Astrocyte (in vitro differentiated cells and primary cell): ENCODE measurements at regions not wholly inside any gene's neighbourhood (a gene's known extent, or its start where the extent isn't known, plus 50 kb on each side); places are given as distances from the start of the nearest gene placed in this dataset.

Experiments used
- DNase-seq: peaks from one replicate; pipeline ENCODE4 v3.0.0-alpha.2; 2010; ENCODE audit warnings: low read depth
- FAIRE-seq: peaks from 2 replicates; lab custom pipeline; 2011; peaks lifted over from hg19 to GRCh38; lab: Jason Lieb, UNC
- H2AFZ ChIP-seq: 2 replicates; pipeline ENCODE4 v1.6.0; 2012; ENCODE audit warnings: low read depth, low read length, inconsistent platforms
- H3K27ac ChIP-seq: 2 replicates; pipeline ENCODE4 v1.5.1; 2011; ENCODE audit warnings: low read depth, low read length, inconsistent platforms
- H3K27me3 ChIP-seq: 2 replicates; pipeline ENCODE4 v1.6.0; 2011; ENCODE audit warnings: low read length, inconsistent platforms; ENCODE audit not compliant: insufficient read depth
- H3K36me3 ChIP-seq: 2 replicates; pipeline ENCODE4 v1.5.1; 2011; ENCODE audit warnings: low read length, inconsistent platforms; ENCODE audit not compliant: insufficient read depth
- H3K4me1 ChIP-seq: 2 replicates; pipeline ENCODE4 v1.5.1; 2011; ENCODE audit warnings: low read length, inconsistent platforms; ENCODE audit not compliant: insufficient read depth
- H3K4me2 ChIP-seq: 2 replicates; pipeline ENCODE4 v1.6.0; 2012; ENCODE audit warnings: low read length, inconsistent platforms
- H3K4me3 ChIP-seq: 2 replicates; pipeline ENCODE4 v1.5.1; 2011; ENCODE audit warnings: low read depth, mild to moderate bottlenecking, low read length, inconsistent platforms; ENCODE audit not compliant: insufficient read depth
- H3K79me2 ChIP-seq: 2 replicates; pipeline ENCODE4 v1.6.0; 2012; ENCODE audit warnings: mild to moderate bottlenecking, low read length, inconsistent platforms; ENCODE audit not compliant: insufficient read depth
- H3K9ac ChIP-seq: 2 replicates; pipeline ENCODE4 v1.6.0; 2012; ENCODE audit warnings: mild to moderate bottlenecking, low read length, inconsistent platforms
- H3K9me3 ChIP-seq: 2 replicates; pipeline ENCODE4 v1.5.1; 2012; ENCODE audit warnings: low read depth, mild to moderate bottlenecking, low read length, inconsistent platforms; ENCODE audit not compliant: insufficient read depth
- H4K20me1 ChIP-seq: 2 replicates; pipeline ENCODE4 v1.6.0; 2012; ENCODE audit warnings: low read length, inconsistent platforms; ENCODE audit not compliant: insufficient read depth
- H3K27ac Mint-ChIP-seq: one replicate; pipeline ENCODE4 v1.8.0; 2021; ENCODE audit warnings: mild to moderate bottlenecking, mixed read lengths; ENCODE audit not compliant: unreplicated experiment
- H3K27me3 Mint-ChIP-seq: one replicate; pipeline ENCODE4 v1.8.0; 2021; ENCODE audit warnings: low read depth, mixed read lengths; ENCODE audit not compliant: unreplicated experiment
- H3K36me3 Mint-ChIP-seq: one replicate; pipeline ENCODE4 v1.8.0; 2021; ENCODE audit warnings: low read depth, mixed read lengths; ENCODE audit not compliant: unreplicated experiment
- H3K4me1 Mint-ChIP-seq: one replicate; pipeline ENCODE4 v1.8.0; 2021; ENCODE audit warnings: low read depth, mixed read lengths; ENCODE audit not compliant: unreplicated experiment
- H3K4me3 Mint-ChIP-seq: one replicate; pipeline ENCODE4 v1.8.0; 2021; ENCODE audit warnings: mild to moderate bottlenecking, moderate library complexity, mixed read lengths; ENCODE audit not compliant: unreplicated experiment
- H3K9me3 Mint-ChIP-seq: one replicate; pipeline ENCODE4 v1.8.0; 2021; ENCODE audit warnings: mild to moderate bottlenecking, mixed read lengths; ENCODE audit not compliant: unreplicated experiment
- EZH2 ChIP-seq: IDR thresholded peaks from 2 replicates; pipeline ENCODE4 v1.6.1; 2012; ENCODE audit warnings: mild to moderate bottlenecking, low read length, inconsistent platforms; ENCODE audit not compliant: insufficient read depth
- TF ChIP-seq, protein P1 (sequence below): IDR thresholded peaks from 2 replicates; pipeline ENCODE4 v1.5.1; 2011; ENCODE audit warnings: low read depth, mild to moderate bottlenecking, inconsistent platforms, low read length, moderate library complexity; ENCODE audit not compliant: insufficient read depth

DNA sequence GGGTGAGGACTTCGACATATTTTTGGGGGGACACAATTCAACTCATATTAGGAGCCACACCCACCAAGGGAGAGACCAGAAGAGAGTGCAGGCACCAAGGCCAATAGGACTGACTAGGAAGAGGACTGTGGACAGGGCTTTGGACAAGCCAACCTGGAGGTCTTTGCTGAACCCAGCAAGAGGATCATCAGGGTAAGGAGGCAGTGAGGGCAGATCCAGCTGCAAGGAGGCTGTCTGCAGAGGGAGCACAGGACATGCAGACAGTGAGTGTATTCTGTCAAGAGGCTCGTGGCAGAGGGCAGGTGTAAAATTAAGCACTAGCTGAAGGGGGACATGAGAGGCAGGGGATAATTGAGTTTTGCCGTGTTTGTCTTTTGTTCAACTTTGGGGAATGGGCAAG, 83.4 kb upstream of the MGMT start:
- no peaks in the 10 kb centered on the region for H3K36me3 ChIP-seq
- H2AFZ ChIP-seq = no peak overlapping the region
- Mint-ChIP-seq H3K4me1 (no peaks in the 10 kb centered on the region), H3K36me3 (no peaks in the 10 kb centered on the region), H3K4me3 (no peak overlapping the region), H3K27me3 (peaks cover 3% of the 10 kb centered on the region), H3K9me3 (peaks cover 2% of the 10 kb centered on the region), H3K27ac (no peak overlapping the region)
- no peaks in the 10 kb centered on the region for H4K20me1 ChIP-seq
- H3K9ac ChIP-seq = no peak overlapping the region
- no peaks in the 10 kb centered on the region for H3K27me3 ChIP-seq
- no peaks in the 10 kb centered on the region for H3K4me1 ChIP-seq
- peaks cover 12% of the 10 kb centered on the region for H3K9me3 ChIP-seq
- FAIRE-seq (no peak), DNase-seq (no peak)
- no peak overlapping the region for H3K4me3 ChIP-seq
- no peaks in the 10 kb centered on the region for H3K79me2 ChIP-seq
- no peak overlapping the region for H3K27ac ChIP-seq
- H3K4me2 ChIP-seq = no peak overlapping the region
- TF ChIP-seq EZH2 = no peak
- TF ChIP-seq, protein P1, sequence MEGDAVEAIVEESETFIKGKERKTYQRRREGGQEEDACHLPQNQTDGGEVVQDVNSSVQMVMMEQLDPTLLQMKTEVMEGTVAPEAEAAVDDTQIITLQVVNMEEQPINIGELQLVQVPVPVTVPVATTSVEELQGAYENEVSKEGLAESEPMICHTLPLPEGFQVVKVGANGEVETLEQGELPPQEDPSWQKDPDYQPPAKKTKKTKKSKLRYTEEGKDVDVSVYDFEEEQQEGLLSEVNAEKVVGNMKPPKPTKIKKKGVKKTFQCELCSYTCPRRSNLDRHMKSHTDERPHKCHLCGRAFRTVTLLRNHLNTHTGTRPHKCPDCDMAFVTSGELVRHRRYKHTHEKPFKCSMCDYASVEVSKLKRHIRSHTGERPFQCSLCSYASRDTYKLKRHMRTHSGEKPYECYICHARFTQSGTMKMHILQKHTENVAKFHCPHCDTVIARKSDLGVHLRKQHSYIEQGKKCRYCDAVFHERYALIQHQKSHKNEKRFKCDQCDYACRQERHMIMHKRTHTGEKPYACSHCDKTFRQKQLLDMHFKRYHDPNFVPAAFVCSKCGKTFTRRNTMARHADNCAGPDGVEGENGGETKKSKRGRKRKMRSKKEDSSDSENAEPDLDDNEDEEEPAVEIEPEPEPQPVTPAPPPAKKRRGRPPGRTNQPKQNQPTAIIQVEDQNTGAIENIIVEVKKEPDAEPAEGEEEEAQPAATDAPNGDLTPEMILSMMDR = no peak

DNA sequence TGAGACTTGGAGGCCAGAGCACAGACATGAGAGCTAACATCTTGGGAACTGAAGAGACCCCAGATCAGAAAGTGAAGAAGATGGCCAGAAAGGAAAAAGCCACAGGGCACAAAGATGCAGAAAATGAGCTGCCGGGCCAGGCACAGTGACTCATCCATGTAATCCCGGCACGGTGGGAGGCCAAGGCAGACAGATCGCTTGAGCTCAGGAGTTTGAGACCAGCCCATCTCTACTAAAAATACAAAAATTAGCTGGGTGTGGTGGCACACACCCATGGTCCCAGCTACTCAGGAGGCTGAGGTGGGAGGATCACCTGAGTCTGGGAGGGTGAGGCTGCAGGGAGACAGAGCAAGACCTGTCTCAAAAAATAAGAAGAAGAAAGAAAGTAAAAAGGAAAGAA, 81.4 kb upstream of the MGMT start:
- Histone ChIP-seq H3K9ac (no peak overlapping the region), H3K27me3 (no peaks in the 10 kb centered on the region), H3K36me3 (no peaks in the 10 kb centered on the region), H3K79me2 (no peaks in the 10 kb centered on the region), H4K20me1 (no peaks in the 10 kb centered on the region), H3K4me3 (no peak overlapping the region), H3K27ac (no peak overlapping the region), H3K4me1 (no peaks in the 10 kb centered on the region), H3K9me3 (peaks cover 9% of the 10 kb centered on the region), H2AFZ (no peak overlapping the region), H3K4me2 (no peak overlapping the region)
- Mint-ChIP-seq H3K9me3 (peaks cover 3% of the 10 kb centered on the region), H3K4me1 (no peaks in the 10 kb centered on the region), H3K27ac (no peak overlapping the region), H3K36me3 (no peaks in the 10 kb centered on the region), H3K4me3 (no peak overlapping the region), H3K27me3 (peaks cover 11% of the 10 kb centered on the region)
- FAIRE-seq (no peak), DNase-seq (no peak)
- no peak for TF ChIP-seq EZH2
- TF ChIP-seq, protein P1 = no peak

DNA sequence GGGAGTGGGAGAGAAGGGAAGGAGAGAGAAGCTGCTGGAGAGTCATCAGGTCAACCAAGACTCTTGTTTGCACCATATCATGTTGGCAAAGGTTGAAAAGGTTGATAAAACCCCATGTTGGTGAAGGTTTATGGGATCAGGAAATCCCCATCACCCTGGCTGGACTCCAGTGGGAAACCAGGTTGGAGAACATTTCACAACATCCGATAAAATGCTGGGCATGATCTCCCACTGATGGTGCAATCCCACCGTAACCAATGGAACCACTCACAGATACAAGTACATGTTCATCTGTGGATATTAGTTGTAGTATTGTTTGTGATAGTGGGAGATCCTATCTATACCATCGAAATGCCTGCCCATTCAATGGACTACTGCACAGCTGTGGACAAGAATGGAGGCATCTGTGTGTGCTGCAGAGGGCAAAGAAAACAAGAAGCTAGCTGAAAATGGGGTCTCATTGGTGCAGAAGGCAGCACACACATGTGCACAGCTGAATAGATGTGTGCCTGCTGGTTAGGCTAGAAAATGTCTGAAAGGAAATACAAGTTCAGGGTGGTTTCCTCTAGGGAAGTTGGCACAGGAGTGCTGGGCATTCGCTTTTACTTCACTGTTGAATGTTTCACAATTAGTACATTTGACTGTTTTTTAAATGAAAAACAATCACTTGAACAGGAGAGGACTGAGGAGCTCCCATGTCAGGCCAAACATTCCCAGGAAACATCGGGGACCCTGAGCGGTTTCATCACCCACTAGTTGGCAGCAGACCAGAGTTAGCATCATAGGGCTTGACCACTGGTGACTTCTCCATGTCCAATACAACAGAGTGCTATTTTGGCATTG, 80.4 kb upstream of the MGMT start:
- Histone ChIP-seq H3K4me3 (no peak overlapping the region), H3K4me2 (no peak overlapping the region), H3K9me3 (peaks cover 7% of the 10 kb centered on the region), H3K79me2 (no peaks in the 10 kb centered on the region), H3K27me3 (no peaks in the 10 kb centered on the region), H3K9ac (no peak overlapping the region), H3K27ac (no peak overlapping the region), H3K4me1 (no peaks in the 10 kb centered on the region), H3K36me3 (no peaks in the 10 kb centered on the region), H2AFZ (no peak overlapping the region), H4K20me1 (no peaks in the 10 kb centered on the region)
- peaks cover 11% of the 10 kb centered on the region for H3K27me3 Mint-ChIP-seq
- TF ChIP-seq EZH2 = no peak
- TF ChIP-seq, protein P1 = no peak
- FAIRE-seq (no peak), DNase-seq (no peak)
- H3K4me3 Mint-ChIP-seq = no peak overlapping the region
- no peak overlapping the region for H3K27ac Mint-ChIP-seq
- H3K4me1 Mint-ChIP-seq = no peaks in the 10 kb centered on the region
- peaks cover 3% of the 10 kb centered on the region for H3K9me3 Mint-ChIP-seq
- H3K36me3 Mint-ChIP-seq = no peaks in the 10 kb centered on the region
